Activated T-helper 1 cell treated with Interleukin-2 at 50 U/mL for 16 hours (primary cell): ENCODE measurements at regions not wholly inside any gene's neighbourhood (a gene's known extent, or its start where the extent isn't known, plus 50 kb on each side); places are given as distances from the start of the nearest gene placed in this dataset.
"Not testable (repeated sequence)": the region's sequence is repeated elsewhere in the genome, so short reads cannot be mapped to it uniquely, and the experiment has no call there.

Source experiments
- DNase-seq: peaks from one replicate; pipeline ENCODE4 v3.0.0-alpha.2; 2020; ENCODE audit warnings: low read depth

GRCh38 chr9:38185647-38186403 is 116.8 kb upstream of the SHB start:
- DNase-seq, result no peak

GRCh38 chr9:38183994-38184568 is 115.1 kb upstream of the SHB start:
- no peak for DNase-seq

GRCh38 chr9:38182321-38182720 is 113.3 kb upstream of the SHB start:
- no peak for DNase-seq

- DNase-seq, result no peak
These were observed 112.8 kb upstream of the SHB start for GRCh38 chr9:38181866-38182265.

- no peak for DNase-seq
These were observed 112.2 kb upstream of the SHB start for GRCh38 chr9:38181232-38181631.

DNA sequence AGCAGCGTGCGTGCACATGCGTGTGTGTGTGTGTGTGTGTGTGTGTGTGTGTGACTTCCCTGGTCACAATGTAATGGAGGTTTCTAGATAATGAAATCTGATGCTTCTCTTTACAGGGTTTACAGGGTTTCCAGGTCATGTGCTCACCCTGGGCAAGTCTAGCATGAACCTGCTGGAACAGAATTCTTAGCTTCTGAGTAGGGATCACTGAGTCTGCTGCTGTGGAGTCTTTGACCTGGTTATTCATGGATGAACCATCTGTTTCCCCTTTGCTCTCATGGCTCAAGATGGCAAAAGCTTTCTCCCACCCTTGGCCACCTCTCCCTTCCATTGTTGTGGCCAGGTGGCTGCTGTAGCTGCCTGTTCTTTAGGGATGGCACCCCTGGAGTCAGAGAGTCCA is 111.6 kb upstream of the SHB start:
- no peak for DNase-seq

DNA sequence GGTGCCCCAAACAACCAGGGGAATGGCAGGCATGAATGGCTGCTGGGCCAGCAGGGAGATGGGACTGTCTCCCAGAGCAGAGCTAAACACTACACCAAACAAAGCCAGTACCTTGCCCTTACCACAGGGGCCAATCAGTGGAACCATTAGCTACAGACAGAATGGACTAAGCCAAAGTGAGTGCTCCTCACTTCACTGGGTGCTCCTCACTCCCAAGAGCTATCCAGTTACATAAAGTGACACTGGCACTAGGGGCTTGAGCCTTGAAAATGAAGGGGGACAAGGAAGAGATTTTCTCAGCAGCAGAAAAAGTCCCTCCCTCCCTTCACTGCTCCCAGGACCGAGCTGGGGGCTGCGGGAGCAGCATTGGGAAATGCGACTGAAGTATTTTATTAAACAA is 110.9 kb upstream of the SHB start:
- DNase-seq, result no peak

- DNase-seq, result no peak
These were observed 109.2 kb upstream of the SHB start for GRCh38 chr9:38178237-38178636.

- no peak for DNase-seq
These were observed 108.7 kb upstream of the SHB start for GRCh38 chr9:38177680-38178079.

DNA sequence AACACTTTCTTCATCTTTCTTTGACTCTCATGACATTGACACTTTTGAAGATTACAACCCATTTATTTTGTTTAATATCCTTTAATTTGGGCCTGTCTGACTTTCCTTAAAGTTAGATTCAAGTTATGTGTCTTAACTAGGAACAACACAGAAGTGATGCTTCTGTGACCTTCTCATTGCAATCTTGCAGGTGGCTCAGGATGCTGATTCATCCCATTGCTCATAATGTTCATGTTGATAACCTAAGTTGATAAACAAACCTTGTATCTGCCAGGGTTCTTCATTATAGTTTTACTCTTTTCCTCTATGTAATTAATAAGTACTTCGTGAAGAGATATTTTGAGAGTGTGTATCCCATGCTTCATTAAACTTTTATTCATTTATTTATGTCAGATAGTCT is 107.2 kb upstream of the SHB start:
- no peak for DNase-seq

GRCh38 chr9:38175423-38175822 is 106.4 kb upstream of the SHB start:
- DNase-seq, result no peak

GRCh38 chr9:38172586-38172985 is 103.6 kb upstream of the SHB start:
- DNase-seq, result no peak

- DNase-seq, result no peak
These were observed 102.9 kb upstream of the SHB start for GRCh38 chr9:38171926-38172325.

- DNase-seq, result no peak
These were observed 102.5 kb upstream of the SHB start for GRCh38 chr9:38171538-38171884.

DNA sequence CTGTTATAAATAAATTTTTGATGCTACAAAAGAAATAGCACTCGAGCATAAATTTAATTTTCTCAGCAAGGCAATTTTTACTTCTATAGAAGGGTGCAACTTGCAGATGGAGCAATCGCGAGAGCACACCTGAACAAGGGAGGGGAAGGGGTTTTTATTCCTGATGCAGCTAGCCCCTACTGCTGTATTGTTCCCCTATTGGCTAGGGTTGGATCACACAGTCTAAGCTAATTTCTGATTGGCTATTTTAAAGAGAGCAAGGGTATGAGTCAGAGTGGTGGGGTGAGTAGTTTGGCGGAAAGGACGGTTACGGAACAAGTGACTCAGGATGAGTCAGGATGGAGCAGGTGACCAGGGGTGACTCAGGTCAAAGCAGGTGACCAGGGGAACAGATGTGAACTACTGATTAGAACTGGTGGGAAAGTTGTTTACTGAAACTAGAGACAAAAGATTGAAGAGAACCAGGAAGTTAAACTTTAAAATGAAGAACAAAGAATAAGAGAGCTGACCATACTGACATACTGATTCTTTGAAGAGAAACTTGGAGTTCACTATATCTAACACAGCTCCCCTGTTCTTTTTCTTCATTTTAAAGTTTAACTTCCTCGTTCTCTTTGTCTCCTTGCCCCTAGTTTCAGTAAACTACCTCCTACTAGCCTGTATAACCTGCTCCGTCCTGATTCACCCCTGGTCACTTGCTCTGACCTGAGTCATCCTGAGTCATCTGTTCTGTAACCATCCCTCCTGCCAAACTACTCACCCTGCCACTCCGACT is 101.9 kb upstream of the SHB start:
- DNase-seq, result not testable (repeated sequence)

GRCh38 chr9:38170155-38170554 is 101.1 kb upstream of the SHB start:
- DNase-seq, result not testable (repeated sequence)

GRCh38 chr9:38166501-38166900 is 97.5 kb upstream of the SHB start:
- DNase-seq, result no peak

DNA sequence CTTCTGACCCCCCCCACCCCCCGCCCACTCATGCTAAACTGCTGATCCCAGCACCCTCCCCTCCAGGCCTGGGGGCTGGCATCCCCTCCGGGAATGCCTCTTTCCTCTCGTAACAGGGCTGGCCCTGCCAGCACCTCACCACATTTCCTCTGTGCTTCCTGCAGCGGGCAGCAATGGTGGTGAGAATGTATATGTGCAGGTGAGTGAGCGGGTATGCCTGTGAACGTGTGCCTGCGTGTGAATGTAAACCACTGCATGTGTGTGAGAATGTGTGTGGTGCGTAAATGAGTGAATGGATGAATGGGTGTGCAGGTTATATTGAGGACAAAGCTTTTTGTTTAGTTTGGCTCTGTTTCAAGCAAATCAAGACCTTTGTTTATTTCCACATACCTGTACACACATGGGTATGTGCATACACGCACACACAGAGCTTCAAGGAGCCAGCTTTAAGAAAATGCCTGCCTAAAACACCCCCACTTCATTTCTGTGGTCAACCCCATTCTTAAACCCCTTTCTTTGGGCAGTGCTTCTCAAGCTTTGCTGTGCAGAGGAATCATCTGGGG is 95.7 kb upstream of the SHB start:
- DNase-seq, result no peak

- DNase-seq, result no peak
These were observed 94.5 kb upstream of the SHB start for GRCh38 chr9:38163518-38163917.

- DNase-seq, result no peak
These were observed 93.5 kb upstream of the SHB start for GRCh38 chr9:38162332-38163211.

DNA sequence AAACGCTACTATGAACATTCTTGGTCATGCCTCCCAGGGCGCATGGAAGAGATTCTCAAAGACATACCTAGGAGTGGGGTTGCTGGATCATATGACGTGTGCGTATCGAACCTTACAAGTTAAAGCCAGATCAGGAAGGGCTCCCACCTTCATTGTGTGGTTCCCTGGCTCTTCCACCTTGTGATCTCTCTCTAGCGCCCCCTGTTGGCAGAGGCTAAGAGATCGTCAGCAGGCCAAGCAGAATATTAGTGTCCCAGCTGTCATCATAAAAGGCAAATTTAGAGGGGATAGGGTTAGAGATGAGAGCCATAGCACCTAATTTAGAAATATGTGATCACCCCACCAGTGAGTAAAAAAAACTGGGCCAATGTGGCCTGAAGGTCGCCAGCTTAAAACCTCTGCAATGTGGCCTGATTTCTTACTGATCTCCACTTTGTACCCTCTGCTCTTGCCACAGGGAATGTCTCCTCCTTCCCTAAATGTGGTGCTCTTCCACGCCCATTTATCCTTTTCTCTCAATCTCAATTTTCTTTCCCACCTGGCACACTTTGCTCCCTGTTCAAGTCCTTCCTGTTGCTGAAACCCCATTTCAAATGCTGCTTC is 91.7 kb upstream of the SHB start:
- peak; percentile 21 for DNase-seq

- no peak for DNase-seq
These were observed 90.6 kb upstream of the SHB start for GRCh38 chr9:38159599-38159998.
